Lower leg skin (tissue), 4 donors: ENCODE measurements at regions not wholly inside any gene's neighbourhood (a gene's known extent, or its start where the extent isn't known, plus 50 kb on each side); places are given as distances from the start of the nearest gene placed in this dataset.

Experiments
- DNase-seq, 2 donors: peaks; one replicate each; pipeline ENCODE4 v3.0.0-alpha.2; 2019; ENCODE audit warnings: low spot score in 2 of 2
- H3K4me3 ChIP-seq: fragments of 200-600 bp; sonication (generic); 2 replicates; pipeline ENCODE4 v1.5.1; 2017; ENCODE audit warnings: mild to moderate bottlenecking, low read depth; ENCODE audit not compliant: poor library complexity, severe bottlenecking
- POLR2A ChIP-seq, 2 donors: fragments of 450-650 bp; IDR thresholded peaks; one replicate each; pipeline ENCODE4 v1.6.1; 2016 to 2017; ENCODE audit warnings: antibody characterized with exemption in 2 of 2, mild to moderate bottlenecking in 1 of 2, moderate library complexity in 1 of 2
- WGBS, 2 donors: methylation state at CpG; one replicate each; pipeline ENCODE4 v1.1.5; 2018; 5-methylcytosine and 5-hydroxymethylcytosine counted together
- intact Hi-C: fragments of 100-400 bp; cut with DNase I; formaldehyde crosslinking; loops from one replicate; pipeline ENCODE4 v1.15.0; 2023; ENCODE audit warnings: low total_unique reads
- TF ChIP-seq, protein P1 (sequence below), 3 donors: fragments of 450-650 bp; IDR thresholded peaks; one replicate each; pipeline ENCODE4 v1.5.1; 2016; ENCODE audit warnings: antibody characterized with exemption in 3 of 3, mild to moderate bottlenecking in 3 of 3, moderate library complexity in 2 of 3

DNA sequence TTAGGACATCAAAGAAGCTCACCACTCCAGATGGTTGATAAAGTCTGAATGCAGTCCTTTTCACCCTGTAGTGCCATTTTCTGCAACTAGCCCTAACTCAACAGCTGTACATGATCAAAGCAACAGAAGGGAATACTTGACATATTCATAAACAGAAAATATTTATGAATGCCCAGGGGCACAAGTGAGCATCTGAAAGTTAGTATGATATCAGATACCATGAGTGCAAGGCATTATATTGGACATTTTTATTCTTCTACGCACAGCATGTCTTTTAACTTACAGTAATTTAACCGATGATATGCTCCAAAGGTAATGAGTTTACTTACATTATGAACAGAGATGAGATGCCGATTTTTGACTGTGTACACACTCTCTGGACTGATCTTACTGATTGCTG is 142.0 kb downstream of the MCHR2 start:
- TF ChIP-seq, protein P1, sequence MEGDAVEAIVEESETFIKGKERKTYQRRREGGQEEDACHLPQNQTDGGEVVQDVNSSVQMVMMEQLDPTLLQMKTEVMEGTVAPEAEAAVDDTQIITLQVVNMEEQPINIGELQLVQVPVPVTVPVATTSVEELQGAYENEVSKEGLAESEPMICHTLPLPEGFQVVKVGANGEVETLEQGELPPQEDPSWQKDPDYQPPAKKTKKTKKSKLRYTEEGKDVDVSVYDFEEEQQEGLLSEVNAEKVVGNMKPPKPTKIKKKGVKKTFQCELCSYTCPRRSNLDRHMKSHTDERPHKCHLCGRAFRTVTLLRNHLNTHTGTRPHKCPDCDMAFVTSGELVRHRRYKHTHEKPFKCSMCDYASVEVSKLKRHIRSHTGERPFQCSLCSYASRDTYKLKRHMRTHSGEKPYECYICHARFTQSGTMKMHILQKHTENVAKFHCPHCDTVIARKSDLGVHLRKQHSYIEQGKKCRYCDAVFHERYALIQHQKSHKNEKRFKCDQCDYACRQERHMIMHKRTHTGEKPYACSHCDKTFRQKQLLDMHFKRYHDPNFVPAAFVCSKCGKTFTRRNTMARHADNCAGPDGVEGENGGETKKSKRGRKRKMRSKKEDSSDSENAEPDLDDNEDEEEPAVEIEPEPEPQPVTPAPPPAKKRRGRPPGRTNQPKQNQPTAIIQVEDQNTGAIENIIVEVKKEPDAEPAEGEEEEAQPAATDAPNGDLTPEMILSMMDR (IDR thresholded peaks at IDR 0.05): no peak
- TF ChIP-seq POLR2A (IDR thresholded peaks at IDR 0.05): no peak
- 48 to 61% methylated on average over 3 of the region's 3 CpGs for WGBS, 2 donors
- DNase-seq: no peak
- no peak overlapping the region for H3K4me3 ChIP-seq
- intact Hi-C loops: no loop called here

DNA sequence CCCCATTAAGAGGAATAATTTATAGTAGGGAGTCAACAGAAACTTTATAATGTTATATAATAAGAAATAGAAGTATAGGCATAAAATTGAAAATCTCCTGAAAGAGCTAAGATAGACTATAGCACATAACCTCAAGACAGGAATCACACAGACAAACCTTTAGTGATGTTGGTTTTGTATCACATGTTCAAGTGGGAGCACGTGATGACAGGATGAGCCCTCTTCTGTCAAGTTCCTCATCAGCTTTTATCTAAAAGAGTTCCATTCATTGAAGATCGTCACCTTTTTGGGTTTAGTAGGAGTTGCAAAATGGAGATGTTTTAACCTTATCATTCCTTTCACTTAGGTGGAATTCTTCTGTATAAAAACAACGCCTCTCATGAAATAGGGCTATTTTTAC is 127.0 kb downstream of the MCHR2 start:
- no peak for TF ChIP-seq POLR2A (IDR thresholded peaks at IDR 0.05)
- TF ChIP-seq, protein P1 (IDR thresholded peaks at IDR 0.05): no peak
- intact Hi-C loops: no loop called here
- WGBS, 2 donors: 41 to 42% methylated on average over 3 of the region's 3 CpGs
- H3K4me3 ChIP-seq: no peak overlapping the region
- DNase-seq: no peak

DNA sequence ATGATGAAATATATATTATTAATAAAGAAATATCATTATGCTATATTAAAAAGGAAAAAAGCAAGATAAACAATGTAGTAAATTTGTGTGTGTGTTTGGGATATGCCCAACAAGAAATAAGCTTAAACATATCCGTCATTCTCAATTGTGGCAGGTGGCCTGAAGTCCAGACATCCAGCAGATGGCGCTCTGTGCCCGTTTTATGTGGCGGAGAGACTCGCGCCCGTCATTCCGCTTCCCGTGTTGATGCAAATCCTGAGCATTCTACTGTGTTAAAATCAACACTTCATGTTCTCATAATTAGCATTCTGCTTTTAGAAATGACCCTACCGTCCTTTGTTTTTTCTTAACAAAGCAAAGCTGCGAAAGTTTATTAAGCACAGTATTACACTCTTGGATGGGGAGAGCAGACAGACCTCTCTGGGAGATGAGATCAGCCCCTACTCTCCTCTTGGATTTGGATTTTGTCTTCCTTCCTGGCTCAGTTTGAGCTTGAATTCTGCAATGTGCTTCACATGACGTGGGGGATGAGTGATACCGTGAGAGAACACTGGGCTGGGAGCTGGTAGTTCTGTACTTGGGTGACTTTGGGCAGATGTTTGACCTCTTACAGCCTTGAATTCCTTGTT is 125.8 kb downstream of the MCHR2 start:
- intact Hi-C loops: no loop called here
- H3K4me3 ChIP-seq: no peak overlapping the region
- TF ChIP-seq, protein P1 (IDR thresholded peaks at IDR 0.05): no peak
- no peak for TF ChIP-seq POLR2A (IDR thresholded peaks at IDR 0.05)
- 6 to 7% methylated on average over 13 of the region's 13 CpGs for WGBS, 2 donors
- DNase-seq: peak; percentile 59 to 94
